OCI-LY1 (cell line): ENCODE measurements at regions not wholly inside any gene's neighbourhood (a gene's known extent, or its start where the extent isn't known, plus 50 kb on each side); places are given as distances from the start of the nearest gene placed in this dataset.

Experiments
- EZH2 ChIP-seq: fragments of 200-600 bp; sonication (generic), shearing (Covaris generic); IDR thresholded peaks from 2 replicates; pipeline ENCODE4 v1.8.0; 2017; ENCODE audit warnings: borderline replicate concordance, mixed run types, mild to moderate bottlenecking, antibody characterized with exemption, low read length, moderate library complexity, mixed read lengths
- TF ChIP-seq, protein P1 (sequence below): fragments of 200-600 bp; sonication (generic), shearing (Covaris generic); IDR thresholded peaks from 2 replicates; pipeline ENCODE4 v1.5.1; 2017; ENCODE audit warnings: mild to moderate bottlenecking, antibody characterized with exemption, low read length, moderate library complexity, mixed read lengths

- TF ChIP-seq, protein P1, sequence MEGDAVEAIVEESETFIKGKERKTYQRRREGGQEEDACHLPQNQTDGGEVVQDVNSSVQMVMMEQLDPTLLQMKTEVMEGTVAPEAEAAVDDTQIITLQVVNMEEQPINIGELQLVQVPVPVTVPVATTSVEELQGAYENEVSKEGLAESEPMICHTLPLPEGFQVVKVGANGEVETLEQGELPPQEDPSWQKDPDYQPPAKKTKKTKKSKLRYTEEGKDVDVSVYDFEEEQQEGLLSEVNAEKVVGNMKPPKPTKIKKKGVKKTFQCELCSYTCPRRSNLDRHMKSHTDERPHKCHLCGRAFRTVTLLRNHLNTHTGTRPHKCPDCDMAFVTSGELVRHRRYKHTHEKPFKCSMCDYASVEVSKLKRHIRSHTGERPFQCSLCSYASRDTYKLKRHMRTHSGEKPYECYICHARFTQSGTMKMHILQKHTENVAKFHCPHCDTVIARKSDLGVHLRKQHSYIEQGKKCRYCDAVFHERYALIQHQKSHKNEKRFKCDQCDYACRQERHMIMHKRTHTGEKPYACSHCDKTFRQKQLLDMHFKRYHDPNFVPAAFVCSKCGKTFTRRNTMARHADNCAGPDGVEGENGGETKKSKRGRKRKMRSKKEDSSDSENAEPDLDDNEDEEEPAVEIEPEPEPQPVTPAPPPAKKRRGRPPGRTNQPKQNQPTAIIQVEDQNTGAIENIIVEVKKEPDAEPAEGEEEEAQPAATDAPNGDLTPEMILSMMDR, result no peak
- TF ChIP-seq EZH2, result no peak
Measured at GRCh38 chr2:57809230-57809629, 237.4 kb upstream of the VRK2 start.
